LoVo (cell line): ENCODE measurements at regions not wholly inside any gene's neighbourhood (a gene's known extent, or its start where the extent isn't known, plus 50 kb on each side); places are given as distances from the start of the nearest gene placed in this dataset.
A peak's percentile ranks its signal among the peaks of the same experiment; 100 is the strongest.

Experiments
- DNase-seq: peaks from one replicate; pipeline ENCODE4 v3.0.0-alpha.2; 2016; ENCODE audit warnings: low spot score

GRCh38 chr5:74954919-74955318 is 88.7 kb upstream of the FAM169A start:
- DNase-seq = no peak

DNA sequence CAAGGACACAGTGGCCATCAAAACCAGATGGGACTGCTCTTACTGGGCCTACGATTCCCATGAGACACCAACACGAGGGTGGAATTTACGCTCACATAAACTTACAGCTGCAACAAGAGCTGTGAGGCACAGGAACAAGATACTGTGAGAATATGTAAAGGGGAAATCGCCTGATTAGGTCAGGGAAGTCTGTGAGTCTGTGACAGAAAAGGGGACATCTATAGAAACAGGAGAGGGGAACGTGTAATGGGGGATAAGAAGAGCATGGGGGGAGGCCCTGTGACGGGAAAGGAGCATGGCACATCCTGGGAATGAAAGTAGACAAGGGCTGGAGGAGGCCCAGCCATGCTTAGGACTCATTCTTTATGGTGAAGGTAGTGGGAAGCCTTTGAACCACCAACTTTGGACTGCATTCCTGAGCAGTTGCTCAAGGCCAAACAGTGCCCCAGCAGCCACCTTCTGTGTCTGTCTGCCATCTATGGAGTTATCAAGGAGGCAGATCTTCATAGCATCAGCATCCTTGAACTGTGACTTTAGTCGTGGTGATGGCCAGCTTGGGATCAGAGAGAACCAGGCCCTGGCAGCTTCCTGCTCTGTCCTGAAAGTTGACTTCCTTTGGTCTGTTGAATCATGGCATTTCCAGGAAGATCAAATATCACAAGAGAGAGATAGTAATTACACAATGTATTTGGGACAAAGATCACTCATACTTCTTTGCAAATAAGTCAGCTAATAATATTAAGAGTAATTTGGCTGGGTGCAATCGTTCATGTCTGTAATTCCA is 87.9 kb upstream of the FAM169A start:
- peak; percentile 20 for DNase-seq

DNA sequence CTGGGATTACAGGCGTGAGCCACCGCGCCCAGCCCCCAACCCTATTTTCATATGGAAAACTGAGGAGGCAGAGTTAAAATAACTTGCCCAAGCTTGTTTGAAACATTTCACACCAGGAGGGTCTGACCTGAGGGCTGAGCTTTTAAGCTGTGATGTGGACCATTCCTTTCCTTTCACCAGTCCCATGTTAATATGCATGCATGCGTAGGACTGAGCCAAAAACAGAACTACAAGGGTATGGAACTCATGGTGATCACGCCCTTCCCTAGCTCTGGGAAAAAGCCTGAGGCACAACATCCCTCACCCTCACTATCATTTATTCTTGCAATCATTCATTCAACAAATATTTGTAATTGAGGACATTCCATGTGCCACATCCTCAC is 87.4 kb upstream of the FAM169A start:
- DNase-seq = no peak

- no peak for DNase-seq
Observed at GRCh38 chr5:74952406-74952805, 86.2 kb upstream of the FAM169A start.

GRCh38 chr5:74951865-74952264 is 85.7 kb upstream of the FAM169A start:
- no peak for DNase-seq

DNA sequence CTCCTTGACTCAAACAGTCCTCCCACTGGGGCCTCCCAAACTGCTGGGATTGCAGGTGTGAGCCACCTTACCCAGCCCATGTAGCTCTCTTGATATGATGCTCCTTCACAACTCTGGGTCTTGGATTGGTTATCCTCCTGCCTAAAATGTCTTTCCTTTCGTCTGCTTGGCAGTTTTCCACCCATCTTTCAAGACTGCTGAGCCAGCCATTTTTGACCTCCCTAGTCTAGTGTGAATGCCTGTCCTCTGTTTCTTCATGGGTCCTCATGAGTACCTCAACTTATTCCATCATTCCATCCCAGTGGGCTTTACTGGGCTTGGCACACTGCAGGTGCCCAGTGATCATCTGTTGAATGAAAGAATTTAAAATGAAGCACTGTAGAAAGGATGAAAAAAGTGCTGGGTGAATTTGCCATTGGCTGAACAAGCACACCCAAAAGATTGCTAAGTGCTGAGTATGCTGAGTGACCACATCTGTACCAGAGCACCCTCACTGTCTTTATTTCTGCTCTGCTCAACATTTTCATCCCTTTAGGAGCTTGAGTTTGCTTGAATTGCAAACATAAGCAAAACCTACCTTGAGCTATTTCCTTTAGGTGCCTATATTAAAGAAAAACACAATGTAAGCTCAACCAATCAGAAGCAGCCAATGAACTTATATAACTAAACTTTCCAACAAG is 84.8 kb upstream of the FAM169A start:
- no peak for DNase-seq

DNA sequence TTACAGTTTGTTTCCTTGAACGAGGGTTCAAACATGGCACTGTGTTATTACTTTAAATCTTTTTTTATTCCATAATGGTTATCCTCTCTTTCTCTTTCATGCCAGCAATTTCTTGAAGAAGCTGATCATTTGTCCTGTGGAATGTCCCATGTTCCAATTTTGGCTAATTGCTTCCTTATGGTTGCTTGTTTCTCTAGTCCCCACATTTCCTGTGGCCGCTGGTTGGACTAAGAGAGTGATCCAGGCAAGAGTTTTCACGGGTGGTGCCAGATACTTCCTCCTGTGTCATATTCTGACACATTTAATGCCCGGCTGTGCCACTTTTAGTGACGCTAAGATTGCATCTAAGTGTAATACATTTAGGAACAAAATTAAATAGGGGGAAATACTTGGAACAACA is 83.8 kb upstream of the FAM169A start:
- DNase-seq = no peak

DNA sequence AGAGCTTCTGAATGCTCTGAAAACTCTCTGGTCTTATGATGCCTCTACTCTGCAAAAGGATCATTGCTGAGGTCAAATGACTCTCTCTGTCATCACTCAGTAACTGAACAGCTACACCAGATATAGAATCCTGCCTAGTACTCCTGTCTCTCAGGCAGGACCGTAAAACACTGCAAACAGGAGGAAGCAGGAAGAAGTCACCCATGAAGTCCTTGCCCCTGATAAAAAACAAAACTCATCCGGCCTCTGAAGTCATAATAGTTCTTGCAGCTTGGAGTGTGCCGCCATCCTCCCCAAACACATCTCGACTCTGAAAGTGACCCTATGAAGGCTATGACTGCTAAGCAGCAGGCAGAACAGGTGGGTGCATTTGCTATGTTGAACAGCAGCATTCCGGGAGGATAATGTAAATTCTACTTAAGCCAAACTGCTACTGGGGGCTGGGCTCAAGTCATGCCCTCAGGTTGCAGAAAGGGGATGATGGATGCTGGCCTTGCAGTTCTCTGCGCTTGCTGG is 81.9 kb upstream of the FAM169A start:
- no peak for DNase-seq

- DNase-seq = no peak
Observed at GRCh38 chr5:74946471-74946870, 80.3 kb upstream of the FAM169A start.

- no peak for DNase-seq
Observed at GRCh38 chr5:74945561-74946165, 79.5 kb upstream of the FAM169A start.

DNA sequence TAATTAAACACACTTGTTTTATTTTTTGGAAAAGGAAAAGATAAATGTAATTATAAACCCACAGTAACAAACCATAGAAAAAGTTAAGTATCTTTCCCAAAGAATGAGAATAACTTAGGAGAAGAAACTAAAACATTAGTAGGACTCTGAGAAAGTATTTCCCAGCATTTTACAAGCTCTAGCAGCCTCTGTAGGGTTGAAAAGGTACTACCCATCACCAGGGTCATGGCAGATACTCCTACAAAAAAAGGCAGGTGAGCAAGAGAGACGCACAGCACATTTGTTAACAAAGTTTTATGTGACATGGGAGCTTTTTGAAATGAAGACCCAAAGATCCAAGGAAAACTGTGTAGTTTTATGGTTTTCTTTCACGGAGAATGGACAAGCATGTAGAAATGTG is 77.7 kb upstream of the FAM169A start:
- DNase-seq = peak; percentile 16

DNA sequence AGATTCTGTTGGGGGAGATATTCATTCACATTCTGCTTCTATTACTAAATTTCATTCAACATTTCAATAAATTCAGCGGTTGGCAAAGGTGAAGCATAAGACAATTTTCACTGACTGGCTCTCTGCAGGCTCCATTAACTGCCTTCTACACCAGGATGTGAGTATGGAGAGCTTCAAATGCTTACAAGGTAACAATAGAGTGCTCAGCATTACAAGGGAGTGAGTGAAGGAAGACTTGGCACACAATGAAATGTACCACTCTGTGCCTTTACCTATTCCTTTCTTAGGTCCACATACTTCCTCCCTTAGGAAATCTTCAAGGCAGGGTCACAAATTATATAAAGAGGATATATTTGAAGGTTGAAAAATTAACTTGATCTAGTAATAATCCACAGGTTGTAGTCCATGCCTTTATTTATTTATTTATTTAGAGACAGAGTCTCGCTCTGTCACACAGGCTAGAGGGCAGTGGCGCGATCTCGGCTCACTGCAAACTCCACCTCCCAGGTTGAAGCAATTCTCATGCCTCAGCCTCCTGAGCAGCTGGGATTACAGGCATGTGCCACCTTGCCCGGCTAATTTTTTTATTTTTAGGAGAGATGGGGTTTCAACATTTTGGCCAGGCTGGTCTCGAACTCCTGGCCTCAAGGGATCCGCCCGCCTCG is 76.6 kb upstream of the FAM169A start:
- no peak for DNase-seq

GRCh38 chr5:74940782-74941353 is 74.7 kb upstream of the FAM169A start:
- no peak for DNase-seq

DNA sequence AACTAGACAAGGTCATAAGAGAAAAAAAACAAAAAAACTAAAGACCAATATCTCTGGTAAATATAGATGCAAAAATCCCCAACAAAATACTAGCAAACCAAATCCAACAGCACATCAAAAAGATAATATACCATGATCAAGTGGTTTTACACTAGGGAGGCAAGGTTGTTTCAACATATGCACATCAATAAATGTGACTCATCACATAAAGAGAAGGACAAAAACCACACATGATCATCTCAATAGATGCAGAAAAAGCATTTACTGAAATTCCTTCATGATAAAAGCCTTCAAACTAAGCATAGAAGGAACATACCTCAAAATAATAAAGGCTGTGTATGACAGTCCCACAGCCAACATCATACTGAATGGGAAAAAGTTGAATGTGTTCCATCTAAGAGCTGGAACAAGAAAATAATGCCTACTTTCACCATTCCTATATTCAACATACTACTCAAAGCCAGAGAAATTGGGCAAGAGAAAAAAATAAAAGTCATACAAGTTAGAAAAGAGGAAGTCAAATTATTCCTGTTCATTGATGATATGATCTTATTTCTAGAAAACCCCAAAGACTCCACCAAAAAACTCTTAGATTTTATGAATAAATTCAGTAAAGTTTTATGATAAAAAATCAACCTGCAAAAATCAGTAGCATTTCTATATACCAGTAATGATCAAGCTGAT is 72.2 kb upstream of the FAM169A start:
- DNase-seq = peak; percentile 41

GRCh38 chr5:74935752-74936091 is 69.5 kb upstream of the FAM169A start:
- no peak for DNase-seq

- DNase-seq = no peak
Observed at GRCh38 chr5:74934949-74935751, 69.0 kb upstream of the FAM169A start.

DNA sequence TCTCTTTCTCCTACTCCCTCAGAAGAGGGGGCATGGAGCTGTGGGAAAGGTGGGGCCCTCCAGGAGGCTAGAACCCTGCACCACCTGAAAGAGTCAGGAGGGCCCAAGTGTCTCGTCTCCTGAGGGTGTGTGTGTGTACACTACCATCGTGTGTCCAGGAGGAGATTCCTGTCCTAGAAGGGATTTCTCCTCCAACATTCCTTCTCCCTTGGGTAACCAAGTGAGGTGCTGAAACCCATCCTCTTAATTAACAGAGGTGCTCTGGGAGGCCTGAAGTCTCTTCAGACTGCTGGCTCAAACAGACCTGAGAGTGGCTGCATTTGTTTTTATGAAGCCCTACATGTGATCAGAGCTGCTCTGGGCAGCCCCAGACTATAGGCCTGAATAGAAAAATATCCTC is 61.1 kb upstream of the FAM169A start:
- no peak for DNase-seq

GRCh38 chr5:74919487-74919886 is 53.3 kb upstream of the FAM169A start:
- peak; percentile 58 for DNase-seq

DNA sequence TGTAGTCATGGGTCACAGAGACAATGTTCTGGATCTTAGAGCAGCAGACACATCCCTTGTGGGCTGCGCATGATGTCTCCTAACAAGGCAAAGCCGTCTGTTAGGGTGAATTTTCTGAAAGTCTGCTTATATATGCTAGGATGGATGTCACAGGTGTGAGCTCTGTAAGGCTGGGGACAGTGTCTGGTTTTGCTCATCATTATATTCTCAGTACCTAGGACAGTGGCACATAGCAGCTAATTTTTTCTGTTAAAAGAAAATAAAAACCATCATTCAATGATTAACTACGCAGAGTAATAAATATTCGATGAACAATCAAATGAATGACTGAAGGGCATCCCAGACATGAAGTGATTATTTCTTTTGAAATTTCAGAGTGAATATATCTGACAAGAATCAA is 52.9 kb upstream of the FAM169A start:
- DNase-seq = no peak

DNA sequence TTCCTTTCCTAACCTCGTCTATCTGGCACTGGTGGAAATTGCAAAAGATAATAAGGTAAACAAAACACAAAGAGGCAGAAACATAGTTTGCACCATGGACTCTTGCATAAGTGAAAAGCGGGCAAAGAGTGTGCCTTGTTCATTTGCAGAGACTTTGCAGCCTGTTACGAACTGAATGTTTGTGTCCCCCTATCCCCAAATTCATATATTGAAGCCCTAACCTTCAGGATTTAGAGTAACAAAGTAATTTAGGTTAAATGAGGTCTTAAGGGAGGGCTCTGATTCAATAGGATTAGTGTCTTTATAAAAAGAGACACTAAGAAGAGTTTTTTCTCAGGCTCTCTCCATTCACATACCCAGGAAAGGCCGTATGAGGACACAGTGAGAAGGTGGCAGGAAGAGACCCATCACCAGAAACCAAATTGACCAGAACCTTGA is 52.1 kb upstream of the FAM169A start:
- DNase-seq = no peak
